ENCODE measurements at regions not wholly inside any gene's neighbourhood (a gene's known extent, or its start where the extent isn't known, plus 50 kb on each side); places are given as distances from the start of the nearest gene placed in this dataset.
A peak's percentile ranks its signal among the peaks of the same experiment; 100 is the strongest.
"Not testable (repeated sequence)": the region's sequence is repeated elsewhere in the genome, so short reads cannot be mapped to it uniquely, and the experiment has no call there.

DNA sequence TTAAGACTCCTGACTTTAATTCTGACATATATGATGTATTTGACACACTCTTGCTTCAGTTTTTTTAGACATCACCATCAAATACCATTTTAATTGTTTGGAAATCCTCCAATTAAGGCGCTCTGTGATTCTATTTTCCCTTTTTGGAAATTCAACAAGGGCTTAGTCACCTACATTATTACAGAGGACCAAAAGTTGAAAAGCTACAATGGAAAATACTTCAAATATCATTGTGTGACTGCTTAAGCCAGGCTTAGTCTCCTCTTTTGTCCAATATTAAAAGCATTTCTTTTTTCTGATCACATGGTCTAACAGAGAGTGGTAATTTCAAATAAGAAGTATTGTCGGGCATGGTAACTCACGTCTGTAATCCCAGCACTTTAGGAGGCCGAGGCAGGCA is 160.3 kb downstream of the CEMIP2 start:
- no peak overlapping the region for H3K27ac ChIP-seq

DNA sequence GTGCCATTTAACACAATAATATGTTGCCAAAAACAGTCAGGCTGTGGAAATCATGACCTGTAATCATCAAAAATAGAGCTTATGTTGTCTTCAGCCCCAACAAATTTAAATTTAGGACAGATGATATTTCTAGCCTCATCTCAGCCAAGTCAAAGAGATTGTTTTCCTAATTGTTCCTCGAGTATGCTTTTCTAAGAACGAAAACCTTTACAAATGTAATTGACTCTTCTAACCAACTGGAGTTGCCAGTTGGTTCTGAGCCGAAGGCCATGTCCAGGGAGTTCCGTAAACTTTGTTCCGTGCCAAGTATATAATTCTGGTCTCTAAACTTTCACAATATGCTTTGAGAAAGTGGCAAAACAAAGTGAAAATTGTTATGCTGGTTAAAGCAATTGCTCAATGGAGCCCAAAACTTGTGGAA is 160.8 kb downstream of the CEMIP2 start:
- TF ChIP-seq POLR2A (IDR thresholded peaks at IDR 0.05) (no peak), EP300 (IDR thresholded peaks at IDR 0.05) (no peak)
- TF ChIP-seq, protein P1, sequence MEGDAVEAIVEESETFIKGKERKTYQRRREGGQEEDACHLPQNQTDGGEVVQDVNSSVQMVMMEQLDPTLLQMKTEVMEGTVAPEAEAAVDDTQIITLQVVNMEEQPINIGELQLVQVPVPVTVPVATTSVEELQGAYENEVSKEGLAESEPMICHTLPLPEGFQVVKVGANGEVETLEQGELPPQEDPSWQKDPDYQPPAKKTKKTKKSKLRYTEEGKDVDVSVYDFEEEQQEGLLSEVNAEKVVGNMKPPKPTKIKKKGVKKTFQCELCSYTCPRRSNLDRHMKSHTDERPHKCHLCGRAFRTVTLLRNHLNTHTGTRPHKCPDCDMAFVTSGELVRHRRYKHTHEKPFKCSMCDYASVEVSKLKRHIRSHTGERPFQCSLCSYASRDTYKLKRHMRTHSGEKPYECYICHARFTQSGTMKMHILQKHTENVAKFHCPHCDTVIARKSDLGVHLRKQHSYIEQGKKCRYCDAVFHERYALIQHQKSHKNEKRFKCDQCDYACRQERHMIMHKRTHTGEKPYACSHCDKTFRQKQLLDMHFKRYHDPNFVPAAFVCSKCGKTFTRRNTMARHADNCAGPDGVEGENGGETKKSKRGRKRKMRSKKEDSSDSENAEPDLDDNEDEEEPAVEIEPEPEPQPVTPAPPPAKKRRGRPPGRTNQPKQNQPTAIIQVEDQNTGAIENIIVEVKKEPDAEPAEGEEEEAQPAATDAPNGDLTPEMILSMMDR (IDR thresholded peaks at IDR 0.05), result no peak
- WGBS, 2 donors, result 32 to 47% methylated on average over 5 of the region's 5 CpGs
- Histone ChIP-seq H3K9me3 (peaks cover 0 to 11% (median 0%) of the 10 kb centered on the region in 4 donors), H3K27ac (no peak overlapping the region), H3K4me1 (peaks cover 0 to 16% (median 0%) of the 10 kb centered on the region in 4 donors), H3K27me3 (no peaks in the 10 kb centered on the region), H3K4me3 (no peak overlapping the region), H3K36me3 (no peaks in the 10 kb centered on the region)
- DNase-seq (ENCODE audit: low spot score in 2 of 2), result no peak

More for the DNA sequence above, 160.3 kb downstream of the CEMIP2 start:
- Histone ChIP-seq H3K27me3 (no peaks in the 10 kb centered on the region), H3K36me3 (no peaks in the 10 kb centered on the region), H3K4me3 (no peak overlapping the region), H3K9me3 (peaks cover 0 to 11% (median 0%) of the 10 kb centered on the region in 4 donors), H3K4me1 (peaks cover 0 to 16% (median 0%) of the 10 kb centered on the region in 4 donors)
- TF ChIP-seq EP300 (IDR thresholded peaks at IDR 0.05) (no peak), POLR2A (IDR thresholded peaks at IDR 0.05) (no peak)
- TF ChIP-seq, protein P1 (IDR thresholded peaks at IDR 0.05), result no peak
- 79 to 81% methylated on average over 4 of the region's 4 CpGs for WGBS, 2 donors
- DNase-seq (ENCODE audit: low spot score in 2 of 2), result no peak

DNA sequence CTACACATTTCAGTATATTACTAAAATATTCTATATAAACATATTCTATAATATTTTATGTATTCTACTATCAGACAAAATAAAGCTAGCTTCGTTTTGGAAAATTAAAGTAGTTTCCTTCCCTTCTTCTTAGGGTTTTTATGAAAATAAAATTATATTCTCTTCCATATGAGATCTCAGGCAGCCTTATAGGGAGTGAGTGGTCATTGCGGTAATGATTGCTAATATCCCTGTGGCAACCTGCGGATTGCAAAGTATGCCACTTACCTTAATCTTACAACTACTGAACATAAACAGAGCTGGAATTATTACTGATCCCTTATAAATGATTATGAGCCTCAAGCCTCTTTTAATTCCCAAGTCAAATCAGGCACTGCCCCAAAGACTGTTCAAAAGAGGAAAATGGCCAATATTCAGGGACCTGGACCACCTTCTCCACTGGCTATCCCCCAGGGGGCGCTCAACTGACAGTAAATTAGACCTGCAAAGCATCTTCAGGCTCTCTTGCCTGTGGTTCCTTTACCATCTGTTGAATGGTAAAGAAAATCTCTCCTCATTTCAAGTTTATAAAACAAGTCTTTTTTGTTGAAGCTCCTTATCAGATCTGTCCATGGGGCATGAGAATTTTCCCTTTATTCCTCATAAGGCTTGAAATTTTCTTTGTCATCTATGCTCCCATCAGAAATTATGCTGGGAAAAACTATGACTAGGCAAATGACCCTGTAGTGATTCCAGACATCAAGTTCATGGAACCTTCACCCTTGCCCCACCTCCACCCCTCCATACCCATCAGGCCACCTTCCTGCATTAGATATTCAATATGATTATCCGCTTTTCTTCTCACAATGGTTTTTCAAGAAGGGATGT is 163.9 kb downstream of the CEMIP2 start:
- peaks cover 0 to 16% (median 0%) of the 10 kb centered on the region in 4 donors for H3K4me1 ChIP-seq
- peak; percentile 59 to 75 for DNase-seq (ENCODE audit: low spot score in 2 of 2)
- no peak overlapping the region for H3K27ac ChIP-seq
- WGBS, 2 donors, result 60 to 67% methylated on average over 5 of the region's 5 CpGs
- H3K9me3 ChIP-seq, result no peaks in the 10 kb centered on the region
- no peak overlapping the region for H3K4me3 ChIP-seq
- no peaks in the 10 kb centered on the region for H3K36me3 ChIP-seq
- TF ChIP-seq EP300 (IDR thresholded peaks at IDR 0.05) (no peak), POLR2A (IDR thresholded peaks at IDR 0.05) (no peak)
- TF ChIP-seq, protein P1 (IDR thresholded peaks at IDR 0.05), result peak; percentile 51 to 68 (median 62)
- H3K27me3 ChIP-seq, result no peaks in the 10 kb centered on the region

DNA sequence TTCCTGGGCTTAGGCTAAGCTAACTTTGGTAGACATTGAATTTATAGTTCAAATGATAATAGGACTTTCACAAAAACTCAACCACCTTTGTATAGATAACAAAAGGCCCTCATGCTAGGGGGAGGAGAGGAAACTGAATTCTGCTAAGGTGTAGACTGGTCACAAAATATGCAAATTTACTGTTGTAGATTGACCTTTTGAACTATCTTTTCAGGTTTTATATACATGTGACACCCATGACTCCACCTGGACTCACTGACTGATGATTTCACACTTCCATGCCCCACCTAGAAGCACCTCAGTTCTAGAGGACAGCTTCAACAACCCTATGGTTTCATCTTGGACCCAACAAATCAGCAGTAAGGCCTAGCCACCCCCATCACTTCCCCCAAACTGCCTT is 165.7 kb downstream of the CEMIP2 start:
- H3K4me1 ChIP-seq, result peaks cover 0 to 7% (median 0%) of the 10 kb centered on the region in 4 donors
- TF ChIP-seq, protein P1 (IDR thresholded peaks at IDR 0.05), result no peak
- TF ChIP-seq EP300 (IDR thresholded peaks at IDR 0.05) (no peak), POLR2A (IDR thresholded peaks at IDR 0.05) (no peak)
- H3K27ac ChIP-seq, result no peak overlapping the region
- no peaks in the 10 kb centered on the region for H3K27me3 ChIP-seq
- H3K4me3 ChIP-seq, result no peak overlapping the region
- no peak for DNase-seq (ENCODE audit: low spot score in 2 of 2)
- no peaks in the 10 kb centered on the region for H3K36me3 ChIP-seq
- no peaks in the 10 kb centered on the region for H3K9me3 ChIP-seq

DNA sequence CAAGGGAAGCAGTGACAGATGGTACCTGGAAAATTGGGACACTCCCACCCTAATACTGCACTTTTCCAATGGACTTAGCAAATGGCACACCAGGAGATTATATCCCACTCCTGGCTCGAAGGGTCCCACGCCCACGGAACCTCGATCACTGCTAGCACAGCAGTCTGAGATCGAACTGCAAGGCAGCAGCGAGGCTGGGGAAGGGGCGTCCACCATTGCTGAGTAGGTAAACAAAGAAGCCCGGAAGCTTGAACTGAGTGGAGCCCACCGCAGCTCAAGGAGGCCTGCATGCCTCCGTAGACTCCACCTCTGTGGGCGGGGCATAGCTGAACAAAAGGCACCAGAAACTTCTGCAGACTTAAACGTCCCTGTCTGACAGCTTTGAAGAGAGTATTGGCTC is 172.6 kb downstream of the CEMIP2 start:
- WGBS, 2 donors, result 82 to 86% methylated on average over 12 of the region's 12 CpGs
- H3K4me3 ChIP-seq; H3K4me1 ChIP-seq; DNase-seq (ENCODE audit: low spot score in 2 of 2); H3K36me3 ChIP-seq; H3K9me3 ChIP-seq; H3K27me3 ChIP-seq; H3K27ac ChIP-seq: not testable (repeated sequence)

All from tibial nerve (tissue), 4 donors.